ENCODE measurements at regions not wholly inside any gene's neighbourhood (a gene's known extent, or its start where the extent isn't known, plus 50 kb on each side); places are given as distances from the start of the nearest gene placed in this dataset.
"Not testable (repeated sequence)": the region's sequence is repeated elsewhere in the genome, so short reads cannot be mapped to it uniquely, and the experiment has no call there.

GRCh38 chr18:60895181-60895580 is 438.0 kb upstream of the CDH20 start:
- no peak for DNase-seq

DNA sequence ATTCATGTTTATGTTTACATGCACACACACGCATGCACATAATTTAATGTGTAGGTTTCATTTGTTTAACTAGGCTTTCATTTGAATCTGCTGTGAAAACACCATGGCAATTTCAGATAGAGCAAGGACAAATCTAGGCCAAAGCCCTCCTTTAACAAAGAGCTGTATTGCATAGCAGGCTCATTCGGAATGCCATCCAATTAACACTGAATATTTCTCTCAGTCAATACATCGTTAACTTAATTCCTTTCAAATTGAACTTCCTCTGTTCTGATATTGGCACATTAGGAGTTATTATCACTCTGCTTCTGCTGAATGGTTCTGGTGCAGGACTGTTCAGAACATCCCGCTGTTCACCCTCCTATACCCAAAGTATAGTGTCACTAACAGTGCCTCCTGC is 435.1 kb upstream of the CDH20 start:
- DNase-seq, result no peak

DNA sequence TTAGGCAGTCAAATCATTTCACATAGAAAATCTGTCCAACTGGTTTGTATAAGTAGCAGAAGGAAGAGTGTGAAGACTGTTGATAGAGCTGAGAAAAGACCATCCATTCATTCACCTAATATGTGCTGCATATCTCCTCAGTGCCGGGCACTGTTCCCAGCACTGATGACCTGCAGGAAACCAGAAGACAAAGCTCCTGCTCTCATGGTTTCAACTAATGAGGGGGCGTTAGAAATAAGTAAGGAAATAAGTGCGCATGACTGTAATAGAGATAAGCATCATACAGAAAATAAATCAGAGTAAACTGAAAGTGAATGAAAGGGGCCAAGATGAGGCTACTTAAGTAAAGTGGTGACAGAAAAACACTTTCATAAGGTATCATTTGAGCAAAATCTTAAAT is 427.5 kb upstream of the CDH20 start:
- DNase-seq, result no peak

DNA sequence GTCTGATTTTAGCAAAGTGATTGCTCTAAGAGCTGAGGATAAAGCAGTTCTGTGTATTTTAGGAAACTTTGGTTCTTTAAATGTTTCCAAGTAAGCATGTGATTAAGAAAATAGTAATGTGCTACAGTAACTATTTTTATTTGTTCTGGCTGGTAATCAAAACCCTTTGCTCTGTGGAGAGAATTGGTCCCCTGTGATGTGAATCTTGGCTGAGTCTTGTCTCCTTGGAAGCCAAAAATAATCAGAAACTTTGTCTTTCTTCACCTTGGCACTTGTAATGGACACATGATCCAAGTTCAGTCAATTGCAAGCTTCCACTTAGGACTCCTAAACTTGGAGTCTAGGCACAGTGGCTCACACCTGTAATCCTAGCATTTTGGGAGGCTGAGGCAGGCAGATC is 422.7 kb upstream of the CDH20 start:
- DNase-seq, result no peak

- DNase-seq, result no peak
These were observed 421.7 kb upstream of the CDH20 start for GRCh38 chr18:60911504-60911903.

- DNase-seq, result no peak
These were observed 418.1 kb upstream of the CDH20 start for GRCh38 chr18:60915160-60915559.

- DNase-seq, result not testable (repeated sequence)
These were observed 414.4 kb upstream of the CDH20 start for GRCh38 chr18:60918862-60919261.

GRCh38 chr18:60925892-60926291 is 407.3 kb upstream of the CDH20 start:
- no peak for DNase-seq

GRCh38 chr18:60929966-60930365 is 403.3 kb upstream of the CDH20 start:
- no peak for DNase-seq

DNA sequence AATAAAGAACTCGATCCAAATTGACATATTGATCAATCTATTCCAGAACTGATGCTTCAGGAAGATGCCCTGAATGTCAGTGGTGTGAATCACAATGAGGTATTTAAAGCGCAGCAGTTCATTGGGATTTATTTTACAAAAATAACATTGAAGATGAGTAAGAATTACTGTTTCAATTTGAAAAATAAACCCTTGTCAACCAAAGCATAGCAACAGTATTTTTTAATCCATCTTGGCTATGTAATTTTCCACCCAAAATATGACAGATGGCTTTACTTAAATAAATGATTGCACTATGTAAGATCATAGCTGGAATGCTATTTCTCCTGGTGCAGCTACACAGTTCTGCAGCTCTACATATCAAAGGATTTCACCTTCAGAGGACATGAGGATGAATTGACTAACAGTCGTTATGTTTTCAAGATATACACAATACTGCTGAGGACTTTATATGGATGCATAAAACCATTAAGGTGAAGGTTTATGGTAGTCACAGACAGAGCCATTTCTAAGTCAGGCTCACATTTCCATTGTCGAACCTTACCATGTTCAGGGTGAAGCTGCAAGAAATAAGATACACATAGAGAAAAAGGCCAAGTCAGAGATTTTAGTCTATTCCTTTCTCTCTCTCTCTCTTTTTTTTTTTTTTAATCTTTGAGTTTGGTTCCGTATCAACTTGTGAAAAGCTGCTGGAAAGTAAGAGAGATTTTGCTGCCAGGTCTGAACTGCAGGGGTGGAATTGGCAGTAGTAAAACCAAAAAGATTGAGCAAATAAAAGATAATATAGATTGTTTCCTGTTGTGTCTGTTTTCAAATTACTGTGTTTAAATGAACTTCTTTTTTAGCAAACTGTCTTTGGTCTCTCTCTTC is 398.0 kb upstream of the CDH20 start:
- no peak for DNase-seq

DNA sequence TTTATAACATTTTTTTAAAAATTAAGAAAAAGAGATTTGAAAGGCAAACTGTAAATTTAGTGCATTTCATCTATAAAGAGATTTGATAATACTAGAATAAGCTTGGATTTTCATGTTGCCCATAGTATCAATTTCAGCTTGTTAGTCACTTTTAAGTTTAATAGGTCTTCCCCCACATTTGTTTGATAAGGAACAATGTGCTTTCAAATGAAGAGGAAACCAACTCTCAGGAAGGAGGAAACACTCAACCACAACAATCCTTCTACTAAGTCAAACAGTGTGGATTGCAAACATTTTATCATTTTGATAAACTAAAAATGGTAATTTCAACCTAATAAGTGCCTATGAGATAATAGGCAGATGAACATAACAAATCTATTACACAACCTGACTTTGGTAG is 397.1 kb upstream of the CDH20 start:
- no peak for DNase-seq

DNA sequence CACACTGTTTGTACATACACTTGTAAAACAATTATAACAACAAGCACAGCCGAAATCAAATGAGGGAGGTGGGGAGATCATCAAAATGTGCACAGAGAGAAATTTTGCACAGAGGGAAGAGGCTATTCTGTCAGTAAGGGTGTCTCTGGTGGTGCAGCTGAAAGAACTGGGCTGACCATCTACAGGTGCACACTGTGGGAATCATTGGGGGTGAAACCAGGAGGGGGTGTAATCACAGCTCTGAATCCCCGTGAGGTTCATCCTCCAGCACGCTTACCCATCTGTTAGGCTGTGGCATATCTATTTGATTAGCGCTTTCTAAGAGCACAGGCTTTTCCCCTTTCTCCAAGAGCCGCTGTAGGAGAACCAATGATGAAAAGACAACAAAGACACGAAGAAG is 389.9 kb upstream of the CDH20 start:
- no peak for DNase-seq

- no peak for DNase-seq
These were observed 382.6 kb upstream of the CDH20 start for GRCh38 chr18:60950634-60951033.

DNA sequence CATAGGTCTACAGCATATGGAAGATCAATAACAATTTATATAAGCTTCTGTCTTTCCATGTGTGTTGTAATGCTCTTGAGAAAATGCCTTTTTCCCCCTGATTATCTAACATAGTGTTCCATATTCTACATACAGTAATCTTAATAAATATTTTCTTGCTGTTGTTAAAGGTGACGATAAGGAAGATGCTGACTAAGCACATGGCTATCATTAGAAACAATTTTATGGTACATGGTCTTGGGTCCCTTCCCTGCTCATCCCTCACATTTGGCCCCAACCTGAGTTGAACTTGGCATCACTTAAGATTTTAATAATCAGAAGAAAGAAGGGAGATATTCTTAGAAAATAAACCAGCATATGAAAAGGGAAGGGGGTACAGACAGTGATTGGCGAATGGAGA is 382.1 kb upstream of the CDH20 start:
- no peak for DNase-seq

- DNase-seq, result no peak
These were observed 370.6 kb upstream of the CDH20 start for GRCh38 chr18:60962625-60963024.

DNA sequence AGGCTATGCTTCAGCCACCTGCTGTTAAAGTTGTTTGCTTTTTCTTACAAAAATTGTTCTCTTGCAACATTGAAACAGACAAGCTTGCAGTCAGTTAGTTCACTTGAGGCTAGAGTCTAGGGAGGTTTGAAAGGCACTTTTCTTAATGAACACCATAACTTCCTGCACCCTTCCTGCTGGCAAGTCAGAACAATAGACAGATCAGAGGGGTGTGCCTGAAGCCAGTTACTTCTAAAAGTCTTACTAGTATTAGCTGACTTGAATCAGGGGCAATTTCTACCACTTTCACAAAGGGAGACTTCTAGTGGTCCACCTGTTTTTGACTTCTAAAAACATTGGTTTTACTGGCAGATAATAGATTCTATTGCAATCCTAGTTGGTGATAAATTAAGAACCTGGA is 367.4 kb upstream of the CDH20 start:
- DNase-seq, result no peak

DNA sequence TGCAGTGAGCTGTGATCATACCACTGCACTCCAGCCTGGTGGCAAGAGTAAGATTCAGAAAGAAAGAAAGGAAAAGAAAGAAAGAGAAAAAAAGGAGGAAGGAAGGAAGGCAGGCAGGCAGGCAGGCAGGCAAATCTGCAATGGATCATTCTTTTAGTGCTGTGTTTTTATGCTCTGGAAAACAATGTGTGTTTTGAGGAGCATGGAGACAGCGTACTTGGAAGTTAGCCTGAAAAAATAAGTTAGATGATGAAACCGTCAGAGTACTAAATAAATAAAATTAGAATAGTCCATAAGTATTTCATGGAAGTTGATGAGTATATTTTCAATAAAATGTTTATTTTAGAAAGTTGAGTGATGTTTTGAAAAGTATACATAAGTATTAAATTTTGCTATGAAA is 366.4 kb upstream of the CDH20 start:
- DNase-seq, result no peak

GRCh38 chr18:60975420-60975819 is 357.8 kb upstream of the CDH20 start:
- DNase-seq, result no peak

DNA sequence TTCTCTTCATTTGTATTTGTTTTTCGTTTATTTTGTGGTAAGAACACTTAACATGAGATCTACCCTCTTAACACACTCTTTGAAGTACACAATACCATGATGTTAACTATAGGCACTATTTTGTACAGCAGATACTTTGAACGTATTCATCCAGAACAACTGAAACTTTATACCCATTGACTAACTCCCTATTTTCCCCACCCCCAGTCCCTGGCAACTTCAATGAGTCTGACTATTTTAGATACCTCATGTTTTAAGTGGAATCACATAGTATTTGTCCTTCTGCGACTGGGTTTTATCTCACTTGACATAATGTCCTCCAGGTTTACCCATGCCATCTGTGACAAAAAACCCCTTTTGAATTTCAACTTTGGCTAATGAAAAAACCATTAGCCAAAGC is 356.3 kb upstream of the CDH20 start:
- DNase-seq, result no peak

DNA sequence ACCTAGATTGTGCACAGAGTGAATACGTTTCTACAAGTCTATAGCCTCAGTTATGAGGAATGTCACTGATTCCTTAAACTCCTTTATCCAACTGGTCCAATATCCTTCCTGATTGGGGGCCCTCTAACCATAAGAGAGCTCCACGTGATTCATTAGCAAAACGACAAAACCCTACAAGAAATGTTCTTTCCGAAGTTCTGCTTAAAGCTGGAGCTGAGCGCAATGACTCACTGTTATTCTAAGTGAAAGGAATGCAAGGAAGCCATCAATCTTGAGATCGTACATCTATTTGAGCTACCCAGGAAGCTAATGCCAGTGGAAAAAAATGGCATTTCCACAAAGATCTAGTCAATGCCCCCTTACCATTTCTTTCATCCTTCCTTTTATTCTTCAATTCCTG is 354.9 kb upstream of the CDH20 start:
- DNase-seq, result no peak

DNA sequence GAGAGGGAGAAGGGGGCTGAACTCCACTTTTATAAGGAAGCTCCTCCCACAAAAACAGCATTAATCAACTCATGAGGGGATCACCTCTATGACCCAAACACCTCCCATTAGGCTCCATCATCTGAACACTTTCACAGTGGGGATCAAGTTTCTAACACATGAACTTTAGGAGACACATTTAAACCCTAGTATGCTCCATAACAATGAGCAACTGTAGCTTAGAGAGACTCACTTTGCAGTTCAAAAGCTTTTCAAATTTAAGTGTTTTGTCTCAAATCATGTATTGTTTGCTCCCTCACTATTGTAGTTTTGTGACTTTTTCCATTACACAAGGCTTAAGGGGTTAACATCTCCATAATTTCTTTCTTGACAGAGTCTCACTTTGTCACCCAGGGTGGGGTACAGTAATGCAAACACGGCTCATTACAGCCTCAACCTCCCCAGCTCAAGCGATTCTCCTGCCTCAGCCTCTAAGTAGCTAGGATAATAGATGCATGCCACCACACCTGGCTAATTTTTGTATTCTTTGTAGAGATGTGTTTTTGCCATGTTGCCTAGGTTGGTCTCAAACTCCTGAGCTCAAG is 352.7 kb upstream of the CDH20 start:
- DNase-seq, result no peak

- DNase-seq, result no peak
These were observed 351.4 kb upstream of the CDH20 start for GRCh38 chr18:60981682-60982328.

GRCh38 chr18:60982329-60982695 is 350.9 kb upstream of the CDH20 start:
- DNase-seq, result no peak

- DNase-seq, result no peak
These were observed 350.3 kb upstream of the CDH20 start for GRCh38 chr18:60982928-60983327.
